Activated CD4-positive, alpha-beta memory T cell treated with anti-CD3 and anti-CD28 coated beads, Interleukin-2, amount 10 ng/mL, durations not matched to agents 7 days and 5 days (primary cell): ENCODE measurements at regions not wholly inside any gene's neighbourhood (a gene's known extent, or its start where the extent isn't known, plus 50 kb on each side); places are given as distances from the start of the nearest gene placed in this dataset.

Source experiments
- CTCF ChIA-PET: fragments of 350-600 bp; sonication (Branson Sonifier 250); formaldehyde crosslinking; loops from one replicate; lab custom pipeline; 2021; ENCODE audit warnings: antibody characterized with exemption, inconsistent platforms; lab: Charles Lee
- POLR2A ChIA-PET: fragments of 350-600 bp; sonication (Branson Sonifier 250); formaldehyde crosslinking; loops from one replicate; lab custom pipeline; 2021; ENCODE audit warnings: antibody characterized with exemption; lab: Charles Lee
- DNase-seq: peaks from one replicate; pipeline ENCODE4 v3.0.0-alpha.2; 2020
- H3K27ac Mint-ChIP-seq: one replicate; pipeline ENCODE4 v1.8.0; 2021; ENCODE audit warnings: mild to moderate bottlenecking, mixed read lengths
- H3K27me3 Mint-ChIP-seq: one replicate; pipeline ENCODE4 v1.8.0; 2021; ENCODE audit warnings: mixed read lengths
- H3K36me3 Mint-ChIP-seq: one replicate; pipeline ENCODE4 v1.8.0; 2021; ENCODE audit warnings: low read depth, mixed read lengths
- H3K4me1 Mint-ChIP-seq: one replicate; pipeline ENCODE4 v1.8.0; 2021; ENCODE audit warnings: mixed read lengths
- H3K4me3 Mint-ChIP-seq: one replicate; pipeline ENCODE4 v1.8.0; 2021; ENCODE audit warnings: mild to moderate bottlenecking, mixed read lengths
- H3K9me3 Mint-ChIP-seq: one replicate; pipeline ENCODE4 v1.8.0; 2021; ENCODE audit warnings: mixed read lengths

GRCh38 chr17:79444198-79444597, 166.7 kb downstream of the RBFOX3 start:
- no peaks in the 10 kb centered on the region for H3K9me3 Mint-ChIP-seq
- CTCF ChIA-PET, result interaction anchor here (0.5 kb wide), 1 partner anchor 210 kb away, joined by 4 read pairs; no protein-coding TSS in a partner anchor
- no peak for DNase-seq
- no peak overlapping the region for H3K4me3 Mint-ChIP-seq
- H3K36me3 Mint-ChIP-seq, result no peaks in the 10 kb centered on the region
- H3K27me3 Mint-ChIP-seq, result peaks cover 2% of the 10 kb centered on the region
- H3K4me1 Mint-ChIP-seq, result no peaks in the 10 kb centered on the region
- no peak overlapping the region for H3K27ac Mint-ChIP-seq
- POLR2A ChIA-PET, result no interaction called here

- ChIA-PET POLR2A (no interaction called here), CTCF (no interaction called here)
- DNase-seq, result no peak
- Mint-ChIP-seq H3K27ac (no peak overlapping the region), H3K27me3 (no peaks in the 10 kb centered on the region), H3K4me3 (no peak overlapping the region), H3K4me1 (no peaks in the 10 kb centered on the region), H3K36me3 (no peaks in the 10 kb centered on the region), H3K9me3 (no peaks in the 10 kb centered on the region)
These were observed 167.8 kb downstream of the RBFOX3 start for GRCh38 chr17:79443026-79443425.

- H3K9me3 Mint-ChIP-seq, result no peaks in the 10 kb centered on the region
- H3K36me3 Mint-ChIP-seq, result no peaks in the 10 kb centered on the region
- no peaks in the 10 kb centered on the region for H3K27me3 Mint-ChIP-seq
- DNase-seq, result no peak
- H3K4me1 Mint-ChIP-seq, result no peaks in the 10 kb centered on the region
- ChIA-PET POLR2A (no interaction called here), CTCF (no interaction called here)
- H3K27ac Mint-ChIP-seq, result no peak overlapping the region
- no peak overlapping the region for H3K4me3 Mint-ChIP-seq
These were observed 169.3 kb downstream of the RBFOX3 start for GRCh38 chr17:79441356-79442160.

- Mint-ChIP-seq H3K27ac (no peak overlapping the region), H3K4me1 (no peaks in the 10 kb centered on the region), H3K4me3 (no peak overlapping the region), H3K27me3 (no peaks in the 10 kb centered on the region), H3K9me3 (no peaks in the 10 kb centered on the region), H3K36me3 (no peaks in the 10 kb centered on the region)
- no peak for DNase-seq
- CTCF ChIA-PET, result no interaction called here
- POLR2A ChIA-PET, result no interaction called here
These were observed 170.6 kb downstream of the RBFOX3 start for GRCh38 chr17:79440251-79440650.

GRCh38 chr17:79439493-79439892, 171.4 kb downstream of the RBFOX3 start:
- POLR2A ChIA-PET, result no interaction called here
- H3K4me3 Mint-ChIP-seq, result no peak overlapping the region
- H3K36me3 Mint-ChIP-seq, result no peaks in the 10 kb centered on the region
- H3K27me3 Mint-ChIP-seq, result peaks cover 2% of the 10 kb centered on the region
- DNase-seq, result no peak
- H3K9me3 Mint-ChIP-seq, result no peaks in the 10 kb centered on the region
- H3K4me1 Mint-ChIP-seq, result no peaks in the 10 kb centered on the region
- CTCF ChIA-PET, result no interaction called here
- H3K27ac Mint-ChIP-seq, result no peak overlapping the region

- Mint-ChIP-seq H3K27me3 (peaks cover 2% of the 10 kb centered on the region), H3K4me3 (no peak overlapping the region), H3K36me3 (no peaks in the 10 kb centered on the region), H3K4me1 (no peaks in the 10 kb centered on the region), H3K9me3 (no peaks in the 10 kb centered on the region), H3K27ac (no peak overlapping the region)
- no peak for DNase-seq
- POLR2A ChIA-PET, result no interaction called here
- CTCF ChIA-PET, result no interaction called here
These were observed 172.1 kb downstream of the RBFOX3 start for GRCh38 chr17:79438546-79439334.

- H3K9me3 Mint-ChIP-seq, result no peaks in the 10 kb centered on the region
- no peak overlapping the region for H3K27ac Mint-ChIP-seq
- CTCF ChIA-PET, result no interaction called here
- H3K4me3 Mint-ChIP-seq, result no peak overlapping the region
- DNase-seq, result no peak
- H3K4me1 Mint-ChIP-seq, result no peaks in the 10 kb centered on the region
- peaks cover 2% of the 10 kb centered on the region for H3K27me3 Mint-ChIP-seq
- POLR2A ChIA-PET, result no interaction called here
- no peaks in the 10 kb centered on the region for H3K36me3 Mint-ChIP-seq
These were observed 172.8 kb downstream of the RBFOX3 start for GRCh38 chr17:79438058-79438457.

- Mint-ChIP-seq H3K9me3 (no peaks in the 10 kb centered on the region), H3K4me3 (no peak overlapping the region), H3K27ac (no peak overlapping the region), H3K36me3 (no peaks in the 10 kb centered on the region), H3K27me3 (peaks cover 2% of the 10 kb centered on the region), H3K4me1 (no peaks in the 10 kb centered on the region)
- CTCF ChIA-PET, result no interaction called here
- no peak for DNase-seq
- POLR2A ChIA-PET, result no interaction called here
These were observed 173.8 kb downstream of the RBFOX3 start for GRCh38 chr17:79437081-79437480.

- ChIA-PET POLR2A (no interaction called here), CTCF (no interaction called here)
- DNase-seq, result no peak
- no peaks in the 10 kb centered on the region for H3K9me3 Mint-ChIP-seq
- peaks cover 2% of the 10 kb centered on the region for H3K27me3 Mint-ChIP-seq
- H3K4me1 Mint-ChIP-seq, result no peaks in the 10 kb centered on the region
- no peaks in the 10 kb centered on the region for H3K36me3 Mint-ChIP-seq
- no peak overlapping the region for H3K4me3 Mint-ChIP-seq
- H3K27ac Mint-ChIP-seq, result no peak overlapping the region
These were observed 174.9 kb downstream of the RBFOX3 start for GRCh38 chr17:79435962-79436361.

- H3K4me3 Mint-ChIP-seq, result no peak overlapping the region
- ChIA-PET POLR2A (no interaction called here), CTCF (no interaction called here)
- no peak overlapping the region for H3K27ac Mint-ChIP-seq
- H3K9me3 Mint-ChIP-seq, result no peaks in the 10 kb centered on the region
- no peak for DNase-seq
- no peaks in the 10 kb centered on the region for H3K4me1 Mint-ChIP-seq
- H3K36me3 Mint-ChIP-seq, result no peaks in the 10 kb centered on the region
- H3K27me3 Mint-ChIP-seq, result peaks cover 2% of the 10 kb centered on the region
These were observed 175.6 kb downstream of the RBFOX3 start for GRCh38 chr17:79435296-79435695.

GRCh38 chr17:79434215-79434614, 176.6 kb downstream of the RBFOX3 start:
- Mint-ChIP-seq H3K4me1 (no peaks in the 10 kb centered on the region), H3K27ac (no peak overlapping the region), H3K27me3 (peaks cover 2% of the 10 kb centered on the region), H3K36me3 (no peaks in the 10 kb centered on the region), H3K9me3 (no peaks in the 10 kb centered on the region), H3K4me3 (no peak overlapping the region)
- DNase-seq, result no peak
- ChIA-PET CTCF (no interaction called here), POLR2A (no interaction called here)

- DNase-seq, result no peak
- ChIA-PET CTCF (no interaction called here), POLR2A (no interaction called here)
- no peak overlapping the region for H3K4me3 Mint-ChIP-seq
- H3K27me3 Mint-ChIP-seq, result peaks cover 2% of the 10 kb centered on the region
- no peak overlapping the region for H3K27ac Mint-ChIP-seq
- no peaks in the 10 kb centered on the region for H3K36me3 Mint-ChIP-seq
- H3K9me3 Mint-ChIP-seq, result no peaks in the 10 kb centered on the region
- H3K4me1 Mint-ChIP-seq, result no peaks in the 10 kb centered on the region
These were observed 177.5 kb downstream of the RBFOX3 start for GRCh38 chr17:79433379-79433778.

GRCh38 chr17:79431175-79431574, 179.7 kb downstream of the RBFOX3 start:
- no peak overlapping the region for H3K4me3 Mint-ChIP-seq
- POLR2A ChIA-PET, result no interaction called here
- no peaks in the 10 kb centered on the region for H3K9me3 Mint-ChIP-seq
- no peak overlapping the region for H3K27ac Mint-ChIP-seq
- H3K36me3 Mint-ChIP-seq, result no peaks in the 10 kb centered on the region
- CTCF ChIA-PET, result no interaction called here
- DNase-seq, result no peak
- peaks cover 2% of the 10 kb centered on the region for H3K27me3 Mint-ChIP-seq
- H3K4me1 Mint-ChIP-seq, result no peaks in the 10 kb centered on the region
